ENCODE measurements at regions not wholly inside any gene's neighbourhood (a gene's known extent, or its start where the extent isn't known, plus 50 kb on each side); places are given as distances from the start of the nearest gene placed in this dataset.

GRCh38 chr22:23376256-23376655, 195.9 kb downstream of the BCR start:
- no peaks in the 10 kb centered on the region for H3K27me3 ChIP-seq (ENCODE audit: low read depth, low read length)
- no peak overlapping the region for H3K4me3 ChIP-seq (ENCODE audit: low read depth in 1 of 2, low read length in 2 of 2)
- no peak overlapping the region for H3K27ac ChIP-seq (ENCODE audit: low read length)
- no peaks in the 10 kb centered on the region for H3K4me1 ChIP-seq (ENCODE audit: control insufficient read depth in 1 of 2, insufficient read depth in 2 of 2, low read length in 2 of 2)
- no peaks in the 10 kb centered on the region for H3K36me3 ChIP-seq (ENCODE audit: control insufficient read depth in 1 of 2, insufficient read depth in 2 of 2, low read length in 2 of 2)
- no peaks in the 10 kb centered on the region for H3K9me3 ChIP-seq (ENCODE audit: control insufficient read depth in 1 of 2, low read length in 2 of 2)

GRCh38 chr22:23375031-23375827, 194.9 kb downstream of the BCR start:
- Histone ChIP-seq H3K9me3 (ENCODE audit: control insufficient read depth in 1 of 2, low read length in 2 of 2) (no peaks in the 10 kb centered on the region), H3K27me3 (ENCODE audit: low read depth, low read length) (no peaks in the 10 kb centered on the region), H3K4me3 (ENCODE audit: low read depth in 1 of 2, low read length in 2 of 2) (no peak overlapping the region), H3K4me1 (ENCODE audit: control insufficient read depth in 1 of 2, insufficient read depth in 2 of 2, low read length in 2 of 2) (no peaks in the 10 kb centered on the region), H3K27ac (ENCODE audit: low read length) (no peak overlapping the region), H3K36me3 (ENCODE audit: control insufficient read depth in 1 of 2, insufficient read depth in 2 of 2, low read length in 2 of 2) (no peaks in the 10 kb centered on the region)

DNA sequence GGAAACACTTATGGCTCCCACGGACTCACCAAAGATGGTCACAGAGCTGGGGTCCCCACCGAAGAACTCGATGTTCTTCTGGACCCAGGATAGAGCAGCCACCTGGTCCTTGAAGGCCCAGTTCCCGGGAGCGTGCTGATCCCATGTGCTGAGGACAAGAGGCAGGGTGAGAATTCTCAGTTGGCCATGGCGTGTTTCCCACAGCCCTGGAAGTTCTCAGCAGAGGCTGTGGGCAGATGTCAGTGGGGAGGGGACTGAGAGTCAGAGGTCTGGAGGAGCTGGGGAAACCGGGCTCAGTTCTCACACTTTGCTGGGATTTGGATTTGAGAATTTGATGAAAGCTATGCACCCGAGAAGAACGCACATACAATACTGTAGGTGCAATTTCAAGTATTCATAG, 193.3 kb downstream of the BCR start:
- H3K27me3 ChIP-seq (ENCODE audit: low read depth, low read length) = no peaks in the 10 kb centered on the region

DNA sequence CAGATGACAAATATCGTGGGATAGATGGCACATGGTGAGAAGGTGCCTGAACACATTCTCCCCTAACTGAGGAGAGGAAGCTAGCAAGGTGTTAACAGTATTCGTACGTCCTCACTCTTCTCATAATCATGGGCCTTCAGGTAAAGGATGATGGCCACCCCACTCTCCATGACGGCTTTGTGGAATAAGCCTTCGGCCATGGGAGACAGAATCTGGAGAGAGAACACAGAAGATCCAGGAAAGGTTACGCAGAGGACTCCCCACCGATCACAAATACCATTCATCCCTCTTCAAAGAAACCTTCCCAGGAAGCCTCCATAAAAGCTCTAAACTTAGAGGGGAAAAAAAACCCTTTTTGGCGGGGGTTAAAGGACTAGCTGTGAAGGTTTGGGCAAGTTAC, 189.9 kb downstream of the BCR start:
- Histone ChIP-seq H3K4me3 (ENCODE audit: low read depth in 1 of 2, low read length in 2 of 2) (no peak overlapping the region), H3K36me3 (ENCODE audit: control insufficient read depth in 1 of 2, insufficient read depth in 2 of 2, low read length in 2 of 2) (no peaks in the 10 kb centered on the region), H3K4me1 (ENCODE audit: control insufficient read depth in 1 of 2, insufficient read depth in 2 of 2, low read length in 2 of 2) (no peaks in the 10 kb centered on the region), H3K27me3 (ENCODE audit: low read depth, low read length) (no peaks in the 10 kb centered on the region), H3K27ac (ENCODE audit: low read length) (no peak overlapping the region), H3K9me3 (ENCODE audit: control insufficient read depth in 1 of 2, low read length in 2 of 2) (no peaks in the 10 kb centered on the region)

More for the DNA sequence above, 193.3 kb downstream of the BCR start:
- Histone ChIP-seq H3K4me3 (ENCODE audit: low read depth in 1 of 2, low read length in 2 of 2) (no peak overlapping the region), H3K4me1 (ENCODE audit: control insufficient read depth in 1 of 2, insufficient read depth in 2 of 2, low read length in 2 of 2) (no peaks in the 10 kb centered on the region), H3K9me3 (ENCODE audit: control insufficient read depth in 1 of 2, low read length in 2 of 2) (no peaks in the 10 kb centered on the region), H3K27ac (ENCODE audit: low read length) (no peak overlapping the region), H3K36me3 (ENCODE audit: control insufficient read depth in 1 of 2, insufficient read depth in 2 of 2, low read length in 2 of 2) (no peaks in the 10 kb centered on the region)

- H3K27me3 ChIP-seq (ENCODE audit: low read depth, low read length) = no peaks in the 10 kb centered on the region
- no peaks in the 10 kb centered on the region for H3K4me1 ChIP-seq (ENCODE audit: control insufficient read depth in 1 of 2, insufficient read depth in 2 of 2, low read length in 2 of 2)
- H3K36me3 ChIP-seq (ENCODE audit: control insufficient read depth in 1 of 2, insufficient read depth in 2 of 2, low read length in 2 of 2) = no peaks in the 10 kb centered on the region
- no peak overlapping the region for H3K27ac ChIP-seq (ENCODE audit: low read length)
- no peak overlapping the region for H3K4me3 ChIP-seq (ENCODE audit: low read depth in 1 of 2, low read length in 2 of 2)
- H3K9me3 ChIP-seq (ENCODE audit: control insufficient read depth in 1 of 2, low read length in 2 of 2) = no peaks in the 10 kb centered on the region
Measured at GRCh38 chr22:23369054-23369685, 188.9 kb downstream of the BCR start.
